GM23338 (cell line): ENCODE measurements at regions not wholly inside any gene's neighbourhood (a gene's known extent, or its start where the extent isn't known, plus 50 kb on each side); places are given as distances from the start of the nearest gene placed in this dataset.

ENCODE experiments used
- ATAC-seq: fragments of 200-7000 bp; cut with Tn5 transposase; 3 replicates; pipeline ENCODE4 v1.9.1; 2020
- DNase-seq: peaks from one replicate; pipeline ENCODE4 v3.0.0-alpha.2; 2015; ENCODE audit warnings: low spot score
- H2AFZ ChIP-seq: fragments of 200-600 bp; sonication (generic); 2 replicates; pipeline ENCODE4 v1.8.0; 2016; ENCODE audit warnings: antibody characterized with exemption, mild to moderate bottlenecking, moderate library complexity
- H3F3A ChIP-seq: fragments of 200-600 bp; sonication (generic); replicated peaks from 2 replicates; pipeline ENCODE4 v1.8.0; 2017; ENCODE audit warnings: antibody characterized with exemption, mixed run types, low read depth
- H3K27ac ChIP-seq: fragments of 200-600 bp; sonication (generic); 2 replicates; pipeline ENCODE4 v1.6.1; 2016; ENCODE audit warnings: low read depth
- H3K27me3 ChIP-seq: fragments of 200-600 bp; sonication (generic); 2 replicates; pipeline ENCODE4 v1.8.0; 2016; ENCODE audit warnings: mild to moderate bottlenecking, mixed run types, moderate library complexity; ENCODE audit not compliant: insufficient read depth
- H3K36me3 ChIP-seq: fragments of 200-600 bp; sonication (generic); 2 replicates; pipeline ENCODE4 v1.8.0; 2016; ENCODE audit warnings: mild to moderate bottlenecking; ENCODE audit not compliant: insufficient read depth
- H3K4me1 ChIP-seq: fragments of 200-600 bp; sonication (generic); 2 replicates; pipeline ENCODE4 v1.8.0; 2016; ENCODE audit warnings: mild to moderate bottlenecking, moderate library complexity; ENCODE audit not compliant: insufficient read depth
- H3K4me2 ChIP-seq: fragments of 200-600 bp; sonication (generic); 2 replicates; pipeline ENCODE4 v1.7.1; 2017; ENCODE audit warnings: mixed run types
- H3K4me3 ChIP-seq: fragments of 200-600 bp; sonication (generic); 2 replicates; pipeline ENCODE4 v1.6.1; 2016; ENCODE audit warnings: mixed run types
- H3K79me2 ChIP-seq: fragments of 200-600 bp; sonication (generic); replicated peaks from 2 replicates; pipeline ENCODE4 v1.8.0; 2017; ENCODE audit warnings: mild to moderate bottlenecking; ENCODE audit not compliant: insufficient read depth
- H3K9me2 ChIP-seq: fragments of 200-600 bp; sonication (generic); 2 replicates; pipeline ENCODE4 v1.8.0; 2017; ENCODE audit not compliant: insufficient read depth
- H4K20me1 ChIP-seq: fragments of 200-600 bp; sonication (generic); replicated peaks from 2 replicates; pipeline ENCODE4 v1.8.0; 2017; ENCODE audit warnings: mild to moderate bottlenecking; ENCODE audit not compliant: insufficient read depth
- H3K27ac Mint-ChIP-seq: 2 replicates; pipeline ENCODE4 v1.8.0; 2020; ENCODE audit warnings: inconsistent platforms, mild to moderate bottlenecking, moderate library complexity, mixed read lengths
- H3K27me3 Mint-ChIP-seq: 3 replicates; pipeline ENCODE4 v1.8.0; 2022; ENCODE audit warnings: low read depth, mild to moderate bottlenecking, moderate library complexity, mixed read lengths, inconsistent platforms; ENCODE audit not compliant: insufficient read depth, poor library complexity
- H3K36me3 Mint-ChIP-seq: 3 replicates; pipeline ENCODE4 v1.8.0; 2021; ENCODE audit warnings: low read depth, mild to moderate bottlenecking, inconsistent platforms, moderate library complexity, mixed read lengths
- H3K4me1 Mint-ChIP-seq: 3 replicates; pipeline ENCODE4 v1.8.0; 2020; ENCODE audit warnings: mild to moderate bottlenecking, inconsistent platforms, mixed read lengths
- H3K4me3 Mint-ChIP-seq: 3 replicates; pipeline ENCODE4 v1.8.0; 2021; ENCODE audit warnings: moderate library complexity, mild to moderate bottlenecking, inconsistent platforms, mixed read lengths
- H3K9me3 Mint-ChIP-seq: 3 replicates; pipeline ENCODE4 v1.8.0; 2020; ENCODE audit warnings: moderate library complexity, mild to moderate bottlenecking, inconsistent platforms, mixed read lengths
- CREB1 ChIP-seq: fragments of 250-450 bp; sonication (Bioruptor Pico); IDR thresholded peaks from 2 replicates; pipeline ENCODE4 v1.5.0; 2020; ENCODE audit warnings: low read depth, mild to moderate bottlenecking, moderate library complexity
- ETS1 ChIP-seq: IDR thresholded peaks from 2 replicates; pipeline ENCODE4 v1.6.1; 2016; ENCODE audit warnings: antibody characterized with exemption
- EZH2 ChIP-seq: fragments of 200-600 bp; sonication (generic); IDR thresholded peaks from one replicate; pipeline ENCODE4 v1.8.0; 2017; ENCODE audit warnings: antibody characterized with exemption, mild to moderate bottlenecking, low read depth; ENCODE audit not compliant: unreplicated experiment
- EZH2phosphoT487 ChIP-seq: fragments of 200-600 bp; sonication (generic); IDR thresholded peaks from one replicate; pipeline ENCODE4 v1.8.1; 2018; ENCODE audit warnings: antibody characterized with exemption; ENCODE audit not compliant: unreplicated experiment
- JUNB ChIP-seq: IDR thresholded peaks from one replicate; pipeline ENCODE4 v1.6.1; 2016; ENCODE audit warnings: antibody characterized with exemption; ENCODE audit not compliant: unreplicated experiment
- NANOG ChIP-seq: IDR thresholded peaks from 2 replicates; pipeline ENCODE4 v1.6.1; 2016; ENCODE audit warnings: antibody characterized with exemption, borderline replicate concordance
- POLR2AphosphoS5 ChIP-seq: IDR thresholded peaks from 2 replicates; pipeline ENCODE4 v1.6.1; 2016; ENCODE audit warnings: antibody characterized with exemption, low read depth
- STAT1 ChIP-seq: IDR thresholded peaks from one replicate; pipeline ENCODE4 v1.6.1; 2016; ENCODE audit warnings: antibody characterized with exemption; ENCODE audit not compliant: unreplicated experiment
- ZNF114 ChIP-seq: fragments of 250-450 bp; sonication (Bioruptor Pico); IDR thresholded peaks from 2 replicates; pipeline ENCODE4 v1.5.0; 2020; ENCODE audit warnings: mild to moderate bottlenecking, moderate library complexity
- ZNF331 ChIP-seq: fragments of 250-450 bp; sonication (Bioruptor Pico); IDR thresholded peaks from 2 replicates; pipeline ENCODE4 v1.5.0; 2020; ENCODE audit warnings: low read depth, mild to moderate bottlenecking, moderate library complexity
- TF ChIP-seq, protein P1 (sequence below): fragments of 250-450 bp; sonication (Bioruptor Pico); IDR thresholded peaks from 2 replicates; pipeline ENCODE4 v1.5.0; 2020; ENCODE audit warnings: mild to moderate bottlenecking, moderate library complexity
- TF ChIP-seq, protein P2 (sequence below), 2 experiments: fragments of 200-600 bp in 1 of 2; sonication (generic) in 1 of 2; conservative IDR thresholded peaks; 2 replicates each; pipeline versions ENCODE4 v1.5.1 to v1.6.1; 2016 to 2017; ENCODE audit warnings: antibody characterized with exemption in 2 of 2, low read depth in 2 of 2, mild to moderate bottlenecking in 2 of 2, moderate library complexity in 1 of 2
- TF ChIP-seq, protein P3 (sequence below): IDR thresholded peaks from one replicate; pipeline ENCODE4 v1.6.1; 2018; ENCODE audit warnings: antibody characterized with exemption; ENCODE audit not compliant: unreplicated experiment

DNA sequence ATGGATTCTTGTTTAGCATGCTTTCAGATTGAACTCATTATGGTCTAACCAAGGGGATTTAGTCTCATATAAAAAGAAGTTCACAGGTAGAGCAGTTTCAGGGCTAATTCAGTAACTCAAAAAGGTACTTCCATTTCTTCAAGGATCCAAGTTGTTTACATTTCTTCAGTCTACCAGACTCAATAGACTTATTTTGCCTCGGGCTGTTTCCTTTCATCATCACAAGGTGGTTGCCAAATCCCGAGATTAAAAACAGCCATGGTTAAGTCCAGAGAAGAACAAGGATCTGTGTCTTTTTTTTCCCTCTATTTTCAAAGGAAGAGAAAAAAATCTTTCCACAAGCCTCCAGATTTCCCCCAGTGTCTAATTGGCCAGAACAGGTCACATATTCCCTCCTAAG is 69.8 kb upstream of the SNX9 start:
- Mint-ChIP-seq H3K9me3 (peaks cover 13% of the 10 kb centered on the region; the same call in 2 of the 3 replicates), H3K4me1 (peaks cover 44% of the 10 kb centered on the region), H3K27ac (0 out of 2 replicates have a peak overlapping the region, but pooled peaks have one; percentile 29), H3K4me3 (no peak overlapping the region), H3K27me3 (peaks cover 13% of the 10 kb centered on the region), H3K36me3 (peaks cover 6% of the 10 kb centered on the region)
- no peak for TF ChIP-seq EZH2phosphoT487
- TF ChIP-seq POLR2AphosphoS5, result no peak
- TF ChIP-seq JUNB, result no peak
- TF ChIP-seq NANOG, result no peak
- TF ChIP-seq, protein P1, sequence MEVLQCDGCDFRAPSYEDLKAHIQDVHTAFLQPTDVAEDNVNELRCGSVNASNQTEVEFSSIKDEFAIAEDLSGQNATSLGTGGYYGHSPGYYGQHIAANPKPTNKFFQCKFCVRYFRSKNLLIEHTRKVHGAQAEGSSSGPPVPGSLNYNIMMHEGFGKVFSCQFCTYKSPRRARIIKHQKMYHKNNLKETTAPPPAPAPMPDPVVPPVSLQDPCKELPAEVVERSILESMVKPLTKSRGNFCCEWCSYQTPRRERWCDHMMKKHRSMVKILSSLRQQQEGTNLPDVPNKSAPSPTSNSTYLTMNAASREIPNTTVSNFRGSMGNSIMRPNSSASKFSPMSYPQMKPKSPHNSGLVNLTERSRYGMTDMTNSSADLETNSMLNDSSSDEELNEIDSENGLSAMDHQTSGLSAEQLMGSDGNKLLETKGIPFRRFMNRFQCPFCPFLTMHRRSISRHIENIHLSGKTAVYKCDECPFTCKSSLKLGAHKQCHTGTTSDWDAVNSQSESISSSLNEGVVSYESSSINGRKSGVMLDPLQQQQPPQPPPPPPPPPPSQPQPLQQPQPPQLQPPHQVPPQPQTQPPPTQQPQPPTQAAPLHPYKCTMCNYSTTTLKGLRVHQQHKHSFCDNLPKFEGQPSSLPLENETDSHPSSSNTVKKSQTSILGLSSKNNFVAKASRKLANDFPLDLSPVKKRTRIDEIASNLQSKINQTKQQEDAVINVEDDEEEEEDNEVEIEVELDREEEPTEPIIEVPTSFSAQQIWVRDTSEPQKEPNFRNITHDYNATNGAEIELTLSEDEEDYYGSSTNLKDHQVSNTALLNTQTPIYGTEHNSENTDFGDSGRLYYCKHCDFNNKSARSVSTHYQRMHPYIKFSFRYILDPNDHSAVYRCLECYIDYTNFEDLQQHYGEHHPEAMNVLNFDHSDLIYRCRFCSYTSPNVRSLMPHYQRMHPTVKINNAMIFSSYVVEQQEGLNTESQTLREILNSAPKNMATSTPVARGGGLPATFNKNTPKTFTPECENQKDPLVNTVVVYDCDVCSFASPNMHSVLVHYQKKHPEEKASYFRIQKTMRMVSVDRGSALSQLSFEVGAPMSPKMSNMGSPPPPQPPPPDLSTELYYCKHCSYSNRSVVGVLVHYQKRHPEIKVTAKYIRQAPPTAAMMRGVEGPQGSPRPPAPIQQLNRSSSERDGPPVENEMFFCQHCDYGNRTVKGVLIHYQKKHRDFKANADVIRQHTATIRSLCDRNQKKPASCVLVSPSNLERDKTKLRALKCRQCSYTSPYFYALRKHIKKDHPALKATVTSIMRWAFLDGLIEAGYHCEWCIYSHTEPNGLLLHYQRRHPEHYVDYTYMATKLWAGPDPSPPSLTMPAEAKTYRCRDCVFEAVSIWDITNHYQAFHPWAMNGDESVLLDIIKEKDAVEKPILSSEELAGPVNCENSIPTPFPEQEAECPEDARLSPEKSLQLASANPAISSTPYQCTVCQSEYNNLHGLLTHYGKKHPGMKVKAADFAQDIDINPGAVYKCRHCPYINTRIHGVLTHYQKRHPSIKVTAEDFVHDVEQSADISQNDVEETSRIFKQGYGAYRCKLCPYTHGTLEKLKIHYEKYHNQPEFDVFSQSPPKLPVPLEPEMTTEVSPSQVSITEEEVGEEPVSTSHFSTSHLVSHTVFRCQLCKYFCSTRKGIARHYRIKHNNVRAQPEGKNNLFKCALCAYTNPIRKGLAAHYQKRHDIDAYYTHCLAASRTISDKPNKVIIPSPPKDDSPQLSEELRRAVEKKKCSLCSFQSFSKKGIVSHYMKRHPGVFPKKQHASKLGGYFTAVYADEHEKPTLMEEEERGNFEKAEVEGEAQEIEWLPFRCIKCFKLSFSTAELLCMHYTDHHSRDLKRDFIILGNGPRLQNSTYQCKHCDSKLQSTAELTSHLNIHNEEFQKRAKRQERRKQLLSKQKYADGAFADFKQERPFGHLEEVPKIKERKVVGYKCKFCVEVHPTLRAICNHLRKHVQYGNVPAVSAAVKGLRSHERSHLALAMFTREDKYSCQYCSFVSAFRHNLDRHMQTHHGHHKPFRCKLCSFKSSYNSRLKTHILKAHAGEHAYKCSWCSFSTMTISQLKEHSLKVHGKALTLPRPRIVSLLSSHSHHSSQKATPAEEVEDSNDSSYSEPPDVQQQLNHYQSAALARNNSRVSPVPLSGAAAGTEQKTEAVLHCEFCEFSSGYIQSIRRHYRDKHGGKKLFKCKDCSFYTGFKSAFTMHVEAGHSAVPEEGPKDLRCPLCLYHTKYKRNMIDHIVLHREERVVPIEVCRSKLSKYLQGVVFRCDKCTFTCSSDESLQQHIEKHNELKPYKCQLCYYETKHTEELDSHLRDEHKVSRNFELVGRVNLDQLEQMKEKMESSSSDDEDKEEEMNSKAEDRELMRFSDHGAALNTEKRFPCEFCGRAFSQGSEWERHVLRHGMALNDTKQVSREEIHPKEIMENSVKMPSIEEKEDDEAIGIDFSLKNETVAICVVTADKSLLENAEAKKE (CRISPR knock-in tag), result no peak
- TF ChIP-seq, protein P2, sequence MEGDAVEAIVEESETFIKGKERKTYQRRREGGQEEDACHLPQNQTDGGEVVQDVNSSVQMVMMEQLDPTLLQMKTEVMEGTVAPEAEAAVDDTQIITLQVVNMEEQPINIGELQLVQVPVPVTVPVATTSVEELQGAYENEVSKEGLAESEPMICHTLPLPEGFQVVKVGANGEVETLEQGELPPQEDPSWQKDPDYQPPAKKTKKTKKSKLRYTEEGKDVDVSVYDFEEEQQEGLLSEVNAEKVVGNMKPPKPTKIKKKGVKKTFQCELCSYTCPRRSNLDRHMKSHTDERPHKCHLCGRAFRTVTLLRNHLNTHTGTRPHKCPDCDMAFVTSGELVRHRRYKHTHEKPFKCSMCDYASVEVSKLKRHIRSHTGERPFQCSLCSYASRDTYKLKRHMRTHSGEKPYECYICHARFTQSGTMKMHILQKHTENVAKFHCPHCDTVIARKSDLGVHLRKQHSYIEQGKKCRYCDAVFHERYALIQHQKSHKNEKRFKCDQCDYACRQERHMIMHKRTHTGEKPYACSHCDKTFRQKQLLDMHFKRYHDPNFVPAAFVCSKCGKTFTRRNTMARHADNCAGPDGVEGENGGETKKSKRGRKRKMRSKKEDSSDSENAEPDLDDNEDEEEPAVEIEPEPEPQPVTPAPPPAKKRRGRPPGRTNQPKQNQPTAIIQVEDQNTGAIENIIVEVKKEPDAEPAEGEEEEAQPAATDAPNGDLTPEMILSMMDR (conservative IDR thresholded peaks at IDR 0.05; ENCODE audit: low read depth in 2 of 2), result no peak
- TF ChIP-seq CREB1 (CRISPR knock-in tag), result no peak
- no peak for TF ChIP-seq STAT1
- TF ChIP-seq ZNF331 (CRISPR knock-in tag), result no peak
- no peak for TF ChIP-seq ZNF114 (CRISPR knock-in tag)
- TF ChIP-seq EZH2, result no peak
- TF ChIP-seq, protein P3, sequence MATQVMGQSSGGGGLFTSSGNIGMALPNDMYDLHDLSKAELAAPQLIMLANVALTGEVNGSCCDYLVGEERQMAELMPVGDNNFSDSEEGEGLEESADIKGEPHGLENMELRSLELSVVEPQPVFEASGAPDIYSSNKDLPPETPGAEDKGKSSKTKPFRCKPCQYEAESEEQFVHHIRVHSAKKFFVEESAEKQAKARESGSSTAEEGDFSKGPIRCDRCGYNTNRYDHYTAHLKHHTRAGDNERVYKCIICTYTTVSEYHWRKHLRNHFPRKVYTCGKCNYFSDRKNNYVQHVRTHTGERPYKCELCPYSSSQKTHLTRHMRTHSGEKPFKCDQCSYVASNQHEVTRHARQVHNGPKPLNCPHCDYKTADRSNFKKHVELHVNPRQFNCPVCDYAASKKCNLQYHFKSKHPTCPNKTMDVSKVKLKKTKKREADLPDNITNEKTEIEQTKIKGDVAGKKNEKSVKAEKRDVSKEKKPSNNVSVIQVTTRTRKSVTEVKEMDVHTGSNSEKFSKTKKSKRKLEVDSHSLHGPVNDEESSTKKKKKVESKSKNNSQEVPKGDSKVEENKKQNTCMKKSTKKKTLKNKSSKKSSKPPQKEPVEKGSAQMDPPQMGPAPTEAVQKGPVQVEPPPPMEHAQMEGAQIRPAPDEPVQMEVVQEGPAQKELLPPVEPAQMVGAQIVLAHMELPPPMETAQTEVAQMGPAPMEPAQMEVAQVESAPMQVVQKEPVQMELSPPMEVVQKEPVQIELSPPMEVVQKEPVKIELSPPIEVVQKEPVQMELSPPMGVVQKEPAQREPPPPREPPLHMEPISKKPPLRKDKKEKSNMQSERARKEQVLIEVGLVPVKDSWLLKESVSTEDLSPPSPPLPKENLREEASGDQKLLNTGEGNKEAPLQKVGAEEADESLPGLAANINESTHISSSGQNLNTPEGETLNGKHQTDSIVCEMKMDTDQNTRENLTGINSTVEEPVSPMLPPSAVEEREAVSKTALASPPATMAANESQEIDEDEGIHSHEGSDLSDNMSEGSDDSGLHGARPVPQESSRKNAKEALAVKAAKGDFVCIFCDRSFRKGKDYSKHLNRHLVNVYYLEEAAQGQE, result no peak
- no peak for TF ChIP-seq ETS1
- Histone ChIP-seq H3K4me1 (peaks cover 29% of the 10 kb centered on the region), H2AFZ (no peak overlapping the region), H3F3A (no peaks in the 10 kb centered on the region), H3K79me2 (no peaks in the 10 kb centered on the region), H3K36me3 (peaks cover 6% of the 10 kb centered on the region), H3K4me2 (no peak overlapping the region), H3K27ac (peak overlapping the region; percentile 1; the same call in 1 of the 2 replicates), H3K9me2 (no peaks in the 10 kb centered on the region), H4K20me1 (no peaks in the 10 kb centered on the region), H3K4me3 (no peak overlapping the region), H3K27me3 (no peaks in the 10 kb centered on the region)
- DNase-seq, result no peak
- ATAC-seq, result no peak
